ENCODE measurements at regions not wholly inside any gene's neighbourhood (a gene's known extent, or its start where the extent isn't known, plus 50 kb on each side); places are given as distances from the start of the nearest gene placed in this dataset.

- no peak for TF ChIP-seq POLR2A (IDR thresholded peaks at IDR 0.05)
- TF ChIP-seq, protein P1, sequence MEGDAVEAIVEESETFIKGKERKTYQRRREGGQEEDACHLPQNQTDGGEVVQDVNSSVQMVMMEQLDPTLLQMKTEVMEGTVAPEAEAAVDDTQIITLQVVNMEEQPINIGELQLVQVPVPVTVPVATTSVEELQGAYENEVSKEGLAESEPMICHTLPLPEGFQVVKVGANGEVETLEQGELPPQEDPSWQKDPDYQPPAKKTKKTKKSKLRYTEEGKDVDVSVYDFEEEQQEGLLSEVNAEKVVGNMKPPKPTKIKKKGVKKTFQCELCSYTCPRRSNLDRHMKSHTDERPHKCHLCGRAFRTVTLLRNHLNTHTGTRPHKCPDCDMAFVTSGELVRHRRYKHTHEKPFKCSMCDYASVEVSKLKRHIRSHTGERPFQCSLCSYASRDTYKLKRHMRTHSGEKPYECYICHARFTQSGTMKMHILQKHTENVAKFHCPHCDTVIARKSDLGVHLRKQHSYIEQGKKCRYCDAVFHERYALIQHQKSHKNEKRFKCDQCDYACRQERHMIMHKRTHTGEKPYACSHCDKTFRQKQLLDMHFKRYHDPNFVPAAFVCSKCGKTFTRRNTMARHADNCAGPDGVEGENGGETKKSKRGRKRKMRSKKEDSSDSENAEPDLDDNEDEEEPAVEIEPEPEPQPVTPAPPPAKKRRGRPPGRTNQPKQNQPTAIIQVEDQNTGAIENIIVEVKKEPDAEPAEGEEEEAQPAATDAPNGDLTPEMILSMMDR (IDR thresholded peaks at IDR 0.05): no peak
Measured at GRCh38 chr12:3432176-3432742, 58.7 kb upstream of the PRMT8 start.

All from esophagus squamous epithelium (tissue), 4 donors.